ENCODE measurements at regions not wholly inside any gene's neighbourhood (a gene's known extent, or its start where the extent isn't known, plus 50 kb on each side); places are given as distances from the start of the nearest gene placed in this dataset.

DNA sequence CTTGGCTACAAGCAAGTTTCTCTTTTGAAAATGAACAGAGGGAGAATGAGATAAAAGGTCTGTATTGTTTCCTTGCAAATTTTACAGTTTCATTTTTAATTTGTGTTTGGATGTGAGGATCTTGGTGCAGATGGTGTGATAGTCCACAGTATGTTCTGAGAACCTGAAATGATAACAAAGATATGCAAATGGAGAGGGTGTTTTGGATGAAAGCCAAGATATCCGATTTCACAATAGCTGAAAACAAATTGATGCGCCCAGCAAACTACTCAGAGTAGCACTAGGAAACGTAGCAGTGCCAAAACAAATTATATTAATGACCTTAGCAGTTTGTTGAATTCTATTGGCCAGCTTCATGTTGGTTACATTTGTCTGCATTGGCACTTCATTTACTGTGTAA lies 683.5 kb downstream of the TMEM182 start:
- 15% methylated on average over 3 of the region's 3 CpGs for WGBS
- TF ChIP-seq, protein P1, sequence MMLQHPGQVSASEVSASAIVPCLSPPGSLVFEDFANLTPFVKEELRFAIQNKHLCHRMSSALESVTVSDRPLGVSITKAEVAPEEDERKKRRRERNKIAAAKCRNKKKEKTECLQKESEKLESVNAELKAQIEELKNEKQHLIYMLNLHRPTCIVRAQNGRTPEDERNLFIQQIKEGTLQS (IDR thresholded peaks at IDR 0.05), result no peak
- TF ChIP-seq EGR1 (IDR thresholded peaks at IDR 0.05; ENCODE audit: low read depth in 2 of 2) (no peak), SP1 (IDR thresholded peaks at IDR 0.05) (no peak), RXRA (IDR thresholded peaks at IDR 0.05) (no peak), NR2F2 (IDR thresholded peaks at IDR 0.05) (no peak), FOXA2 (IDR thresholded peaks at IDR 0.05) (no peak), RAD21 (IDR thresholded peaks at IDR 0.05) (no peak), HNF4G (IDR thresholded peaks at IDR 0.05) (no peak), GABPA (IDR thresholded peaks at IDR 0.05 in 1 of 2, conservative IDR thresholded peaks at IDR 0.05 in 1 of 2) (no peak)
- Histone ChIP-seq H3K27ac (ENCODE audit: low read depth in 1 of 2, low read length in 2 of 2) (no peak overlapping the region), H3K27me3 (ENCODE audit: control insufficient read depth in 4 of 4, insufficient read depth in 4 of 4, low read length in 3 of 4) (peaks cover 0 to 5% (median 0%) of the 10 kb centered on the region in 4 donors), H3K9me3 (ENCODE audit: control insufficient read depth in 4 of 4, low read length in 3 of 4) (no peaks in the 10 kb centered on the region), H3K36me3 (ENCODE audit: control insufficient read depth in 4 of 4, insufficient read depth in 3 of 4, low read depth in 1 of 4, low read length in 3 of 4) (no peaks in the 10 kb centered on the region), H3K4me1 (ENCODE audit: control insufficient read depth in 4 of 4, insufficient read depth in 4 of 4, low read length in 3 of 4) (no peaks in the 10 kb centered on the region), H3K4me3 (ENCODE audit: low read depth in 1 of 3, low read length in 3 of 3) (no peak overlapping the region), H3K9ac (ENCODE audit: low read depth in 1 of 2, low read length in 2 of 2) (no peak overlapping the region)
- no peak for DNase-seq (ENCODE audit: low spot score)

DNA sequence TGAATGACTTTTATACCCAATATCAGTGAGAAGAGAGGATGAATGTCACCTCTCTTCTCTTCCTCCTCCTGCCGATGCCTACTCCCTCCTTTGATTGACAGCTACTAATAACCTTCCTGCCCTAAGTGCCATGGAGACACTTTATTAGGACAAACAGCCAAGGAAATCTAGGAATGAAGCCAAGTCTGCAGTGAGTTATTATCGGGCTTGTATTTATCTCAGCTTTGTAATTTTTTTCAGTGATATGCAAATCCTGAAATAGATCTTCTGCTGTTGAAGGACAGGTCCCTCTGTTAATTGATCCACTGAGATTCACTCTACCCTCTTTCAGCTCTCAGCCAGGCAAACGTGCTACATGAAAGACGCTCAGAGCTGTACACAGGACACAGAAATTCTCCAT lies 686.7 kb downstream of the TMEM182 start:
- WGBS, result 44% methylated on average over 4 of the region's 4 CpGs
- DNase-seq (ENCODE audit: low spot score), result no peak
- TF ChIP-seq HNF4G (IDR thresholded peaks at IDR 0.05) (no peak), HNF4A (conservative IDR thresholded peaks at IDR 0.05) (no peak), JUND (IDR thresholded peaks at IDR 0.05) (no peak)
- TF ChIP-seq, protein P2, sequence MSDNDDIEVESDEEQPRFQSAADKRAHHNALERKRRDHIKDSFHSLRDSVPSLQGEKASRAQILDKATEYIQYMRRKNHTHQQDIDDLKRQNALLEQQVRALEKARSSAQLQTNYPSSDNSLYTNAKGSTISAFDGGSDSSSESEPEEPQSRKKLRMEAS (IDR thresholded peaks at IDR 0.05), result no peak
- TF ChIP-seq, protein P3, sequence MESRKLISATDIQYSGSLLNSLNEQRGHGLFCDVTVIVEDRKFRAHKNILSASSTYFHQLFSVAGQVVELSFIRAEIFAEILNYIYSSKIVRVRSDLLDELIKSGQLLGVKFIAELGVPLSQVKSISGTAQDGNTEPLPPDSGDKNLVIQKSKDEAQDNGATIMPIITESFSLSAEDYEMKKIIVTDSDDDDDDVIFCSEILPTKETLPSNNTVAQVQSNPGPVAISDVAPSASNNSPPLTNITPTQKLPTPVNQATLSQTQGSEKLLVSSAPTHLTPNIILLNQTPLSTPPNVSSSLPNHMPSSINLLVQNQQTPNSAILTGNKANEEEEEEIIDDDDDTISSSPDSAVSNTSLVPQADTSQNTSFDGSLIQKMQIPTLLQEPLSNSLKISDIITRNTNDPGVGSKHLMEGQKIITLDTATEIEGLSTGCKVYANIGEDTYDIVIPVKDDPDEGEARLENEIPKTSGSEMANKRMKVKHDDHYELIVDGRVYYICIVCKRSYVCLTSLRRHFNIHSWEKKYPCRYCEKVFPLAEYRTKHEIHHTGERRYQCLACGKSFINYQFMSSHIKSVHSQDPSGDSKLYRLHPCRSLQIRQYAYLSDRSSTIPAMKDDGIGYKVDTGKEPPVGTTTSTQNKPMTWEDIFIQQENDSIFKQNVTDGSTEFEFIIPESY (IDR thresholded peaks at IDR 0.05), result no peak
- Histone ChIP-seq H3K36me3 (ENCODE audit: control insufficient read depth in 4 of 4, insufficient read depth in 3 of 4, low read depth in 1 of 4, low read length in 3 of 4) (no peaks in the 10 kb centered on the region), H3K27me3 (ENCODE audit: control insufficient read depth in 4 of 4, insufficient read depth in 4 of 4, low read length in 3 of 4) (peaks cover 0 to 3% (median 0%) of the 10 kb centered on the region in 4 donors), H3K4me1 (ENCODE audit: control insufficient read depth in 4 of 4, insufficient read depth in 4 of 4, low read length in 3 of 4) (no peaks in the 10 kb centered on the region), H3K27ac (ENCODE audit: low read depth in 1 of 2, low read length in 2 of 2) (no peak overlapping the region), H3K9me3 (ENCODE audit: control insufficient read depth in 4 of 4, low read length in 3 of 4) (peaks cover 0 to 1% (median 0%) of the 10 kb centered on the region in 4 donors), H3K4me3 (ENCODE audit: low read depth in 1 of 3, low read length in 3 of 3) (no peak overlapping the region), H3K9ac (ENCODE audit: low read depth in 1 of 2, low read length in 2 of 2) (no peak overlapping the region)

DNA sequence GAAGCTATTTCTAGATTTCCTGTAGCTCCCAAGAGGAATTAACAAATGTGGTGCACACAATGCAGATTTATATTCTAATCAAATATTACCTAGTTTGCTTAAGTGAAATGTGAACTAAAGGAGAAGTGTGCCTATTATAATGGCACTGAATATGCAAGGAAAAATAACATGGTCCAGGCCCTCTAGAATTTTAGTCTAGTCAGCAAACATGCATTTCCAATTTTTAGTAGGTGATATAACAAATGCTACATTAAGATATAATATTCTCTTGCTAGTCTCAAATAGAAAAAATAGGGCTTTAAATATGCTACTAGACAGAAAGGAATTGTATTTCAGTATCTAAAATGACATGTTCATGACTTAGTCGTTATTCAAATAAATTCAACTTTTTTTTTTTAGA lies 689.5 kb downstream of the TMEM182 start:
- WGBS, result 84% methylated on average over 1 of the region's 1 CpG
- H3K27ac ChIP-seq (ENCODE audit: low read depth in 1 of 2, low read length in 2 of 2), result no peak overlapping the region
- no peak overlapping the region for H3K4me3 ChIP-seq (ENCODE audit: low read depth in 1 of 3, low read length in 3 of 3)
- no peaks in the 10 kb centered on the region for H3K36me3 ChIP-seq (ENCODE audit: control insufficient read depth in 4 of 4, insufficient read depth in 3 of 4, low read depth in 1 of 4, low read length in 3 of 4)
- peaks cover 0 to 2% (median 0%) of the 10 kb centered on the region in 4 donors for H3K27me3 ChIP-seq (ENCODE audit: control insufficient read depth in 4 of 4, insufficient read depth in 4 of 4, low read length in 3 of 4)
- no peak for DNase-seq (ENCODE audit: low spot score)
- H3K4me1 ChIP-seq (ENCODE audit: control insufficient read depth in 4 of 4, insufficient read depth in 4 of 4, low read length in 3 of 4), result no peaks in the 10 kb centered on the region
- peaks cover 0 to 1% (median 0%) of the 10 kb centered on the region in 4 donors for H3K9me3 ChIP-seq (ENCODE audit: control insufficient read depth in 4 of 4, low read length in 3 of 4)
- H3K9ac ChIP-seq (ENCODE audit: low read depth in 1 of 2, low read length in 2 of 2), result no peak overlapping the region
- TF ChIP-seq, protein P4, sequence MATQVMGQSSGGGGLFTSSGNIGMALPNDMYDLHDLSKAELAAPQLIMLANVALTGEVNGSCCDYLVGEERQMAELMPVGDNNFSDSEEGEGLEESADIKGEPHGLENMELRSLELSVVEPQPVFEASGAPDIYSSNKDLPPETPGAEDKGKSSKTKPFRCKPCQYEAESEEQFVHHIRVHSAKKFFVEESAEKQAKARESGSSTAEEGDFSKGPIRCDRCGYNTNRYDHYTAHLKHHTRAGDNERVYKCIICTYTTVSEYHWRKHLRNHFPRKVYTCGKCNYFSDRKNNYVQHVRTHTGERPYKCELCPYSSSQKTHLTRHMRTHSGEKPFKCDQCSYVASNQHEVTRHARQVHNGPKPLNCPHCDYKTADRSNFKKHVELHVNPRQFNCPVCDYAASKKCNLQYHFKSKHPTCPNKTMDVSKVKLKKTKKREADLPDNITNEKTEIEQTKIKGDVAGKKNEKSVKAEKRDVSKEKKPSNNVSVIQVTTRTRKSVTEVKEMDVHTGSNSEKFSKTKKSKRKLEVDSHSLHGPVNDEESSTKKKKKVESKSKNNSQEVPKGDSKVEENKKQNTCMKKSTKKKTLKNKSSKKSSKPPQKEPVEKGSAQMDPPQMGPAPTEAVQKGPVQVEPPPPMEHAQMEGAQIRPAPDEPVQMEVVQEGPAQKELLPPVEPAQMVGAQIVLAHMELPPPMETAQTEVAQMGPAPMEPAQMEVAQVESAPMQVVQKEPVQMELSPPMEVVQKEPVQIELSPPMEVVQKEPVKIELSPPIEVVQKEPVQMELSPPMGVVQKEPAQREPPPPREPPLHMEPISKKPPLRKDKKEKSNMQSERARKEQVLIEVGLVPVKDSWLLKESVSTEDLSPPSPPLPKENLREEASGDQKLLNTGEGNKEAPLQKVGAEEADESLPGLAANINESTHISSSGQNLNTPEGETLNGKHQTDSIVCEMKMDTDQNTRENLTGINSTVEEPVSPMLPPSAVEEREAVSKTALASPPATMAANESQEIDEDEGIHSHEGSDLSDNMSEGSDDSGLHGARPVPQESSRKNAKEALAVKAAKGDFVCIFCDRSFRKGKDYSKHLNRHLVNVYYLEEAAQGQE (IDR thresholded peaks at IDR 0.05), result no peak
- TF ChIP-seq, protein P5, sequence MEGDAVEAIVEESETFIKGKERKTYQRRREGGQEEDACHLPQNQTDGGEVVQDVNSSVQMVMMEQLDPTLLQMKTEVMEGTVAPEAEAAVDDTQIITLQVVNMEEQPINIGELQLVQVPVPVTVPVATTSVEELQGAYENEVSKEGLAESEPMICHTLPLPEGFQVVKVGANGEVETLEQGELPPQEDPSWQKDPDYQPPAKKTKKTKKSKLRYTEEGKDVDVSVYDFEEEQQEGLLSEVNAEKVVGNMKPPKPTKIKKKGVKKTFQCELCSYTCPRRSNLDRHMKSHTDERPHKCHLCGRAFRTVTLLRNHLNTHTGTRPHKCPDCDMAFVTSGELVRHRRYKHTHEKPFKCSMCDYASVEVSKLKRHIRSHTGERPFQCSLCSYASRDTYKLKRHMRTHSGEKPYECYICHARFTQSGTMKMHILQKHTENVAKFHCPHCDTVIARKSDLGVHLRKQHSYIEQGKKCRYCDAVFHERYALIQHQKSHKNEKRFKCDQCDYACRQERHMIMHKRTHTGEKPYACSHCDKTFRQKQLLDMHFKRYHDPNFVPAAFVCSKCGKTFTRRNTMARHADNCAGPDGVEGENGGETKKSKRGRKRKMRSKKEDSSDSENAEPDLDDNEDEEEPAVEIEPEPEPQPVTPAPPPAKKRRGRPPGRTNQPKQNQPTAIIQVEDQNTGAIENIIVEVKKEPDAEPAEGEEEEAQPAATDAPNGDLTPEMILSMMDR (IDR thresholded peaks at IDR 0.05; ENCODE audit: low read depth, low read length, missing input control), result no peak
- TF ChIP-seq, protein P1 (IDR thresholded peaks at IDR 0.05), result no peak
